Cardiac septum (tissue), 1 donor: ENCODE measurements at regions not wholly inside any gene's neighbourhood (a gene's known extent, or its start where the extent isn't known, plus 50 kb on each side); places are given as distances from the start of the nearest gene placed in this dataset.
A peak's percentile ranks its signal among the peaks of the same experiment; 100 is the strongest.
"Not testable (repeated sequence)": the region's sequence is repeated elsewhere in the genome, so short reads cannot be mapped to it uniquely, and the experiment has no call there.

Experiments used
- DNase-seq: peaks from one replicate; pipeline ENCODE4 v3.0.0-alpha.2; 2020; ENCODE audit warnings: low spot score
- intact Hi-C: fragments of 100-400 bp; cut with DNase I; formaldehyde crosslinking; loops from one replicate; pipeline ENCODE4 v1.14.0; 2022
- donor health status: DM: no; HTN: no; CAD: no.

GRCh38 chr17:43345515-43345914 is 53.3 kb upstream of the ARL4D start:
- intact Hi-C loops, DNase-seq: not testable (repeated sequence)

- intact Hi-C loops, result no loop called here
- DNase-seq, result no peak
Measured at GRCh38 chr17:43344685-43345084, 54.1 kb upstream of the ARL4D start.

GRCh38 chr17:43342589-43342890 is 56.3 kb upstream of the ARL4D start:
- intact Hi-C loops, result no loop called here
- no peak for DNase-seq

- intact Hi-C loops, result no loop called here
- no peak for DNase-seq
Measured at GRCh38 chr17:43341715-43342588, 56.8 kb upstream of the ARL4D start.

GRCh38 chr17:43338886-43339516 is 59.8 kb upstream of the ARL4D start:
- intact Hi-C loops, result loop anchor here (10.0 kb wide), 1 partner anchor 314 kb away; the partner anchor contains the start of genes RND2 and VAT1
- DNase-seq, result peak; percentile 85

- intact Hi-C loops, result loop anchor here (10.0 kb wide), 1 partner anchor 313 kb away; the partner anchor contains the start of genes RND2 and VAT1
- DNase-seq, result no peak
Measured at GRCh38 chr17:43337684-43338428, 60.9 kb upstream of the ARL4D start.

GRCh38 chr17:43334738-43335402 is 63.9 kb upstream of the ARL4D start:
- DNase-seq, result no peak
- intact Hi-C loops, result loop anchor here (10.0 kb wide), 1 partner anchor 310 kb away; the partner anchor contains the start of genes RND2 and VAT1

GRCh38 chr17:43333433-43333943 is 65.3 kb upstream of the ARL4D start:
- DNase-seq, result no peak
- intact Hi-C loops, result loop anchor here (10.0 kb wide), 1 partner anchor 309 kb away; the partner anchor contains the start of genes RND2 and VAT1

GRCh38 chr17:43332230-43332629 is 66.6 kb upstream of the ARL4D start:
- no peak for DNase-seq
- intact Hi-C loops, result loop anchor here (10.0 kb wide), 1 partner anchor 307 kb away; the partner anchor contains the start of genes RND2 and VAT1

- no peak for DNase-seq
- intact Hi-C loops, result loop anchor here (10.0 kb wide), 1 partner anchor 306 kb away; the partner anchor contains the start of genes RND2 and VAT1
Measured at GRCh38 chr17:43330876-43331639, 67.7 kb upstream of the ARL4D start.

- no peak for DNase-seq
- intact Hi-C loops, result no loop called here
Measured at GRCh38 chr17:43329183-43329582, 69.6 kb upstream of the ARL4D start.

- no peak for DNase-seq
- intact Hi-C loops, result no loop called here
Measured at GRCh38 chr17:43328650-43329049, 70.1 kb upstream of the ARL4D start.

- intact Hi-C loops, result no loop called here
- no peak for DNase-seq
Measured at GRCh38 chr17:43327834-43328420, 70.9 kb upstream of the ARL4D start.

- intact Hi-C loops, result no loop called here
- no peak for DNase-seq
Measured at GRCh38 chr17:43327421-43327820, 71.4 kb upstream of the ARL4D start.

GRCh38 chr17:43326490-43327275 is 72.1 kb upstream of the ARL4D start:
- DNase-seq, result no peak
- intact Hi-C loops, result no loop called here

GRCh38 chr17:43324205-43324893 is 74.4 kb upstream of the ARL4D start:
- intact Hi-C loops, result no loop called here
- no peak for DNase-seq
